Right renal pelvis (tissue), 4 donors: ENCODE measurements at regions not wholly inside any gene's neighbourhood (a gene's known extent, or its start where the extent isn't known, plus 50 kb on each side); places are given as distances from the start of the nearest gene placed in this dataset.
A peak's percentile ranks its signal among the peaks of the same experiment; 100 is the strongest.
"Not testable (repeated sequence)": the region's sequence is repeated elsewhere in the genome, so short reads cannot be mapped to it uniquely, and the experiment has no call there.

Experiments
- DNase-seq, 4 donors: peaks; one replicate each; pipeline ENCODE4 v3.0.0-alpha.2; 2013; ENCODE audit warnings: low read depth in 4 of 4, low spot score in 3 of 4, missing footprints in 1 of 4

- DNase-seq, result not testable (repeated sequence)
Measured at GRCh38 chr14:85077716-85078115, 452.2 kb upstream of the FLRT2 start.

DNA sequence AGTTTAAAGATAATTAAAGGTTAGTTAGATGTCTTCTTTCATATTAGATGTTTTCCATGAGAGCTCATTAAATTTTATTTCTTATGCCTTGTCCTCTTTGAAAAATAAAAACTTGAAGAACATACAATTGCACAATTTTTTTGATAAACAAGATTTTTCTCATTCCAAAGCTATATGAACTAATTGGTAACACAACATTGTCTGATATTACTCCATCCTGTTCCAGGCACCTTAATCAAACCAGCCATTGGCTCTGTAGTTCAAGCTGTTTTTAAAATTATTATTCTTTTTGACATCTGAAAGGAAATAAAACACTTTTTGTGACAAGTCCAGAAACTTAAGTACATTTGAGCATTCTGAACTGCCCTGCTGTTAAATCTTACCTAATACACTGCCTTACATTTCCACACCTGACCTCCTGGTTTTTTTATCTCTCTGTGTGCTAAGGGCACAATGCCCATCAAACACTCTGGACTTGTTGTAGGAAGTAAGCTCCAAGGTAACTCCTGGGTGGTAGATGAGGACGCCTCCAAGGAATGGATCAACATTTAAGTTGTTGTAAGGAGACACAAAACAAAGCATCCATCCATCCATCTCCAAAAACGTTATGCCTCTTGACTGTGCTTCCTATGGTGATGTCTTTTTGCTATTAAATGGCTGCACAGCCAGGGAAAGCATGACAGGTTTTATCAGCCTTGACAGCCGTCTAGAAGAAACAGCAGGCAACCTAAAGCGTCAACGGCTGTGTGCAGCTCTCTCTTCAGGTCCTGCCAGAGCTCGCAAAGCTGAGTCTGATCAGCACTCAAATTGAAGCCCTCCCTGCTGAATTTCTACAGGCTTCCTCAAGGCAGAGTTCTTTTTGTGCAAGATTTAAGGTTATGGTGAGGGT lies 449.9 kb upstream of the FLRT2 start:
- DNase-seq, result no peak

GRCh38 chr14:85084344-85084743 lies 445.6 kb upstream of the FLRT2 start:
- no peak for DNase-seq

- DNase-seq, result peak in 1 of 4 donors; percentile 1
Measured at GRCh38 chr14:85085981-85086380, 444.0 kb upstream of the FLRT2 start.

GRCh38 chr14:85087201-85087600 lies 442.7 kb upstream of the FLRT2 start:
- DNase-seq, result no peak

GRCh38 chr14:85088192-85088591 lies 441.8 kb upstream of the FLRT2 start:
- no peak for DNase-seq

DNA sequence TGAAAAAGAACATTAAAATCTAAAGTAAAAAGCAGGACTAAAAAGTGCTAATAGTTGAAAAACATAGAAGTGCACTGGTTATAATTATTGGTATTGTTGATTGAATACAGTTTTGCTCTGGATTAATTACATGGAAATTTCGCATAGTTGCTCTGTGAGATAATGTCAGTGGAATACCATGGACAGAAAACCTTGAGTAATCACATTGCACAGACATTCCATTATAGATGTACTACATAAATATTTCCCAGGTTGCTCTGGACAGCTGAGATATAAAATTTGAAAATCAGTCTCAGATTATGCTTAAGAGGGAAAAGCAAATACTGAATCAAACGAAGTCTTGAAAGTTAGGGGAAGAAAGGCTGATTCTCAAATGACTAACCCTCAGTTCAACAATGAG lies 439.3 kb upstream of the FLRT2 start:
- DNase-seq, result no peak

GRCh38 chr14:85093631-85094330 lies 436.2 kb upstream of the FLRT2 start:
- no peak for DNase-seq

DNA sequence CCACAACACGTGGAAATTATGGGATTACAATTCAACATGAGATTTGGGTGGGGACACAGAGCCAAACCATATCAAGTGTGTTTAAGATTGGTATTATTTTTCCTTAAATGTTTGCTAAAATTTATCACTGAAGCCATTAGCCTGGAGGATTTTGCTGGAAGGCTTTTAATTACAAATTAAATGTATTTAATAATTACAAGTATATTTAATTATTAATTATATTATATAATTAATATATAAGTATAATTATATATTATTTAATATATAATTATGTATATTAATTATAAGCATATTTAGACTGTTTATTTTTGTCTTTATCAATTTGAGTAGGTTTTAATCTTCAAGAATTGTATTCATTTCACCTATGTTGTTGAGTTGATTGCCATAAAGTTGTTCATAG lies 427.4 kb upstream of the FLRT2 start:
- no peak for DNase-seq

GRCh38 chr14:85106506-85106905 lies 423.4 kb upstream of the FLRT2 start:
- DNase-seq, result no peak

- DNase-seq, result no peak
Measured at GRCh38 chr14:85112762-85113161, 417.2 kb upstream of the FLRT2 start.

DNA sequence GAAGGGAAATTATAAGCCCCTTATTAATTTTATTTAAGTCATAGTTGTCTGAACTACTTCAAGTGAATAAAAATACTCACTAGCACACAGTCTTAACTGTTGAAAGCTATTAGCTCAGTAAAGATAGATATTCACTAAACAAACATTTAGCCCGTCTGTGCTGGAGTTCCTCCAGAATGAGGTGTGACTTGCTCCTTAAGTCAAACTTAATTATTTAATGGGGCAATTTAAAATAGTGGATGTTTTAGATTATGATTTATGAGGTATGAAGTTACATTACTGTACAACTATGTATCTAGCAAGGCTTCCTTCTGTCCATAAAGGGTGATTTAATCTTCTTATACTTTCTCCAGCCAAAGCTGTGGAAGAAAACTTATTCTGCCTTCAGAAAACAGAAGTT lies 414.0 kb upstream of the FLRT2 start:
- no peak for DNase-seq

- DNase-seq, result no peak
Measured at GRCh38 chr14:85118274-85118673, 411.7 kb upstream of the FLRT2 start.

DNA sequence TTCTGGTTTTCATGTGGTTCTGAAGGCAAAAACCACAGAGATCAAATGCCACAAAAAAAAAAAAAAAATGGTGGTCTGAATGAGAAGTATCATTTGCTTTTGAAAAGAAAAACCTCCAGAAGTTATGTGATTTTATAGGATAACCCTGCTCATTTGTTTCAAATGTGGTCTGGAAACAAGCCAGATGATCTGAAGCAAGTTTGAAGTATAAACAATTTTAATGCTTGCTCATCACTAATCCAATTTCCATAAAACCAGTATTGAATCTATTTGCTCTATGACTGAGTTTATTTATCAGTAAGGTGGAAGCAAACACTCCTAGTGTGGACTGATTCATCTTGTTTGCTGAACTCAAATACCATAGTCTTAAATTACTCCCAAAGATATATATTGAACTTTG lies 407.3 kb upstream of the FLRT2 start:
- no peak for DNase-seq

DNA sequence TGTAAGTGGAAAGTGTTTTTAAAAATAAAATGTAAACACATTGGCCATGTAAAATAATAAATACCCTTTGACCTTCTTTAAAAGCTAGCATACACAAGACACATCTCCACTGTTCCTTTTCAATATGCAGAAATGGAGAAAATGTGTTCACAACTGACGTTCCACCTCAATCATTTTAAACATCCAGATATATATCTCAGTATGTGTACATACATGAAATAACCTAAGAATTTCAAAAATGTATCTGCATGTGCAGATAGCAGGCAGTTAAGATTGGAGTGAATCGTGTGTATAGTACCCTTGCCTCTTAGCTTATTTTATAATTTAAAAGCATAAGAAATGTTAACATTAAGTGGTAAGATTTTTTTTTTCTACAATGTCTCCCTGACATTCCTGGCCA lies 406.2 kb upstream of the FLRT2 start:
- no peak for DNase-seq

GRCh38 chr14:85124631-85125290 lies 405.2 kb upstream of the FLRT2 start:
- no peak for DNase-seq

GRCh38 chr14:85125291-85125670 lies 404.7 kb upstream of the FLRT2 start:
- DNase-seq, result no peak

- no peak for DNase-seq
Measured at GRCh38 chr14:85129921-85130320, 400.0 kb upstream of the FLRT2 start.

GRCh38 chr14:85131226-85131922 lies 398.6 kb upstream of the FLRT2 start:
- no peak for DNase-seq

- no peak for DNase-seq
Measured at GRCh38 chr14:85142982-85143381, 387.0 kb upstream of the FLRT2 start.

DNA sequence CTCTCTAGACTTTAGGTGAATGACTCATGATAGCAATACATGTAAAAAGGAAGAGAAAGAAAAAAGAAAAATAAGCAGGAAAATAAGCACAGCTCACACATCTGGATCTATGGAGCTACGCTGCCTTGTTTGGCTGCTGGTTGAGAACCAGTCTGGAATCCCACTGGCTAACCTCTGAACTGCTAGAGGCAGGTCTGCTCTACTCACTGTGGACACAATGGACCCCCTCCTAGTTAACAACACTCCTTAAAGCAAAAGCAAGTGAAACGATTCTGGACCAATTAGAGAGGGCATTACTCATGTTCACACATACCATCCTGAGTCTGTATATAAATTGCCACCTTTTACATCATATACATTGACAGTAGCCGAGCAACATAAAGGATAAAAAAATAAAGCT lies 383.2 kb upstream of the FLRT2 start:
- DNase-seq, result no peak
